WTC11 (cell line): ENCODE measurements at regions not wholly inside any gene's neighbourhood (a gene's known extent, or its start where the extent isn't known, plus 50 kb on each side); places are given as distances from the start of the nearest gene placed in this dataset.

ENCODE experiments used
- CDX4 ChIP-seq: fragments of 250-450 bp; sonication (Bioruptor Pico); IDR thresholded peaks from 2 replicates; pipeline ENCODE4 v1.9.0; 2021; ENCODE audit warnings: moderate library complexity, mild to moderate bottlenecking, inconsistent platforms, borderline replicate concordance
- ELF4 ChIP-seq: sonication (generic); formaldehyde crosslinking; IDR thresholded peaks from 2 replicates; pipeline ENCODE4 v1.8.1; 2022; ENCODE audit warnings: low read depth, mild to moderate bottlenecking, moderate library complexity, missing genetic modification reagents
- KAT7 ChIP-seq: sonication (generic); formaldehyde crosslinking; IDR thresholded peaks from 2 replicates; pipeline ENCODE4 v1.8.1; 2023; ENCODE audit warnings: missing genetic modification reagents, mild to moderate bottlenecking, borderline replicate concordance
- MAX ChIP-seq: sonication (generic); formaldehyde crosslinking; IDR thresholded peaks from 2 replicates; pipeline ENCODE4 v1.8.0; 2022; ENCODE audit warnings: mild to moderate bottlenecking, missing genetic modification reagents
- ZNF263 ChIP-seq: sonication (generic); formaldehyde crosslinking; IDR thresholded peaks from 2 replicates; pipeline ENCODE4 v1.8.1; 2022; ENCODE audit warnings: low read depth, mild to moderate bottlenecking, moderate library complexity, missing genetic modification reagents
- TF ChIP-seq, protein P1 (sequence below): fragments of 200-600 bp; IDR thresholded peaks from 2 replicates; pipeline ENCODE4 v1.8.0; 2022; ENCODE audit warnings: antibody characterized with exemption
- TF ChIP-seq, protein P2 (sequence below): sonication (generic); formaldehyde crosslinking; IDR thresholded peaks from 2 replicates; pipeline ENCODE4 v1.8.1; 2023; ENCODE audit warnings: mild to moderate bottlenecking, missing genetic modification reagents, moderate library complexity

GRCh38 chr5:53397845-53398244 is 82.6 kb upstream of the FST start:
- TF ChIP-seq, protein P1, sequence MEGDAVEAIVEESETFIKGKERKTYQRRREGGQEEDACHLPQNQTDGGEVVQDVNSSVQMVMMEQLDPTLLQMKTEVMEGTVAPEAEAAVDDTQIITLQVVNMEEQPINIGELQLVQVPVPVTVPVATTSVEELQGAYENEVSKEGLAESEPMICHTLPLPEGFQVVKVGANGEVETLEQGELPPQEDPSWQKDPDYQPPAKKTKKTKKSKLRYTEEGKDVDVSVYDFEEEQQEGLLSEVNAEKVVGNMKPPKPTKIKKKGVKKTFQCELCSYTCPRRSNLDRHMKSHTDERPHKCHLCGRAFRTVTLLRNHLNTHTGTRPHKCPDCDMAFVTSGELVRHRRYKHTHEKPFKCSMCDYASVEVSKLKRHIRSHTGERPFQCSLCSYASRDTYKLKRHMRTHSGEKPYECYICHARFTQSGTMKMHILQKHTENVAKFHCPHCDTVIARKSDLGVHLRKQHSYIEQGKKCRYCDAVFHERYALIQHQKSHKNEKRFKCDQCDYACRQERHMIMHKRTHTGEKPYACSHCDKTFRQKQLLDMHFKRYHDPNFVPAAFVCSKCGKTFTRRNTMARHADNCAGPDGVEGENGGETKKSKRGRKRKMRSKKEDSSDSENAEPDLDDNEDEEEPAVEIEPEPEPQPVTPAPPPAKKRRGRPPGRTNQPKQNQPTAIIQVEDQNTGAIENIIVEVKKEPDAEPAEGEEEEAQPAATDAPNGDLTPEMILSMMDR = no peak
- no peak for TF ChIP-seq ZNF263
- TF ChIP-seq CDX4 (CRISPR knock-in tag) = no peak
- TF ChIP-seq MAX (CRISPR knock-in tag) = no peak
- no peak for TF ChIP-seq ELF4 (CRISPR knock-in tag)
- TF ChIP-seq, protein P2, sequence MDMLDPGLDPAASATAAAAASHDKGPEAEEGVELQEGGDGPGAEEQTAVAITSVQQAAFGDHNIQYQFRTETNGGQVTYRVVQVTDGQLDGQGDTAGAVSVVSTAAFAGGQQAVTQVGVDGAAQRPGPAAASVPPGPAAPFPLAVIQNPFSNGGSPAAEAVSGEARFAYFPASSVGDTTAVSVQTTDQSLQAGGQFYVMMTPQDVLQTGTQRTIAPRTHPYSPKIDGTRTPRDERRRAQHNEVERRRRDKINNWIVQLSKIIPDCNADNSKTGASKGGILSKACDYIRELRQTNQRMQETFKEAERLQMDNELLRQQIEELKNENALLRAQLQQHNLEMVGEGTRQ = no peak
- no peak for TF ChIP-seq KAT7 (CRISPR knock-in tag)
